SK-N-SH treated with all-trans-retinoic acid at 6 μM for 48 hours (cell line): ENCODE measurements at regions not wholly inside any gene's neighbourhood (a gene's known extent, or its start where the extent isn't known, plus 50 kb on each side); places are given as distances from the start of the nearest gene placed in this dataset.
A peak's percentile ranks its signal among the peaks of the same experiment; 100 is the strongest.

Source experiments
- ATAC-seq: fragments of 200-7000 bp; cut with Tn5 transposase; 3 replicates; pipeline ENCODE4 v1.9.1; 2020; ENCODE audit warnings: mild to moderate bottlenecking, moderate library complexity
- ARNTL ChIP-seq: fragments of 450-650 bp; formaldehyde crosslinking; IDR thresholded peaks from 2 replicates; pipeline ENCODE4 v1.5.0; 2020; ENCODE audit warnings: low read depth, mild to moderate bottlenecking, moderate library complexity, borderline replicate concordance
- BACH2 ChIP-seq: fragments of 250-450 bp; sonication (Bioruptor Pico); IDR thresholded peaks from 2 replicates; pipeline ENCODE4 v1.9.0; 2021; ENCODE audit warnings: mild to moderate bottlenecking, borderline replicate concordance
- CSDC2 ChIP-seq: fragments of 250-450 bp; sonication (Bioruptor Pico); IDR thresholded peaks from 2 replicates; pipeline ENCODE4 v1.5.0; 2020; ENCODE audit warnings: mild to moderate bottlenecking, moderate library complexity
- ESRRG ChIP-seq: fragments of 250-450 bp; sonication (Bioruptor Pico); IDR thresholded peaks from 2 replicates; pipeline ENCODE4 v1.6.1; 2021; ENCODE audit warnings: mild to moderate bottlenecking
- GLIS3 ChIP-seq: fragments of 250-450 bp; sonication (Bioruptor Pico); IDR thresholded peaks from 2 replicates; pipeline ENCODE4 v1.5.0; 2020; ENCODE audit warnings: mild to moderate bottlenecking, moderate library complexity
- ISL1 ChIP-seq: fragments of 250-450 bp; sonication (Bioruptor Pico); IDR thresholded peaks from 2 replicates; pipeline ENCODE4 v2.1.2; 2022; ENCODE audit warnings: mild to moderate bottlenecking, moderate library complexity
- OSR1 ChIP-seq: fragments of 250-450 bp; sonication (Bioruptor Pico); IDR thresholded peaks from 2 replicates; pipeline ENCODE4 v1.8.0; 2022; ENCODE audit warnings: moderate library complexity, mild to moderate bottlenecking, inconsistent platforms
- PPARA ChIP-seq: fragments of 250-450 bp; sonication (Bioruptor Pico); IDR thresholded peaks from 2 replicates; pipeline ENCODE4 v1.5.0; 2020; ENCODE audit warnings: mild to moderate bottlenecking, borderline replicate concordance
- ZC3H10 ChIP-seq: fragments of 250-450 bp; sonication (Bioruptor Pico); IDR thresholded peaks from 2 replicates; pipeline ENCODE4 v1.5.1; 2021; ENCODE audit warnings: mild to moderate bottlenecking, moderate library complexity
- ZFP3 ChIP-seq: fragments of 250-450 bp; sonication (Bioruptor Pico); IDR thresholded peaks from 2 replicates; pipeline ENCODE4 v1.5.0; 2020; ENCODE audit warnings: mild to moderate bottlenecking, moderate library complexity
- ZNF70 ChIP-seq: fragments of 450-650 bp; formaldehyde crosslinking; IDR thresholded peaks from 2 replicates; pipeline ENCODE4 v1.5.0; 2020; ENCODE audit warnings: mild to moderate bottlenecking, moderate library complexity
- ZNF8 ChIP-seq: fragments of 450-650 bp; formaldehyde crosslinking; IDR thresholded peaks from 2 replicates; pipeline ENCODE4 v1.5.0; 2020; ENCODE audit warnings: mild to moderate bottlenecking, moderate library complexity
- TF ChIP-seq, protein P1 (sequence below): fragments of 250-450 bp; sonication (Bioruptor Pico); IDR thresholded peaks from 2 replicates; pipeline ENCODE4 v1.8.0; 2021; ENCODE audit warnings: low read depth, mild to moderate bottlenecking, moderate library complexity, borderline replicate concordance
- TF ChIP-seq, protein P2 (sequence below): fragments of 250-450 bp; sonication (Bioruptor Pico); IDR thresholded peaks from 2 replicates; pipeline ENCODE4 v1.8.0; 2020; ENCODE audit warnings: mild to moderate bottlenecking, moderate library complexity, borderline replicate concordance
- TF ChIP-seq, protein P3 (sequence below): fragments of 250-450 bp; sonication (Bioruptor Pico); IDR thresholded peaks from 2 replicates; pipeline ENCODE4 v1.5.0; 2020; ENCODE audit warnings: mild to moderate bottlenecking, moderate library complexity
- TF ChIP-seq, protein P4 (sequence below): fragments of 250-450 bp; sonication (Bioruptor Pico); IDR thresholded peaks from 2 replicates; pipeline ENCODE4 v1.5.1; 2020; ENCODE audit warnings: low read depth, mild to moderate bottlenecking, moderate library complexity

DNA sequence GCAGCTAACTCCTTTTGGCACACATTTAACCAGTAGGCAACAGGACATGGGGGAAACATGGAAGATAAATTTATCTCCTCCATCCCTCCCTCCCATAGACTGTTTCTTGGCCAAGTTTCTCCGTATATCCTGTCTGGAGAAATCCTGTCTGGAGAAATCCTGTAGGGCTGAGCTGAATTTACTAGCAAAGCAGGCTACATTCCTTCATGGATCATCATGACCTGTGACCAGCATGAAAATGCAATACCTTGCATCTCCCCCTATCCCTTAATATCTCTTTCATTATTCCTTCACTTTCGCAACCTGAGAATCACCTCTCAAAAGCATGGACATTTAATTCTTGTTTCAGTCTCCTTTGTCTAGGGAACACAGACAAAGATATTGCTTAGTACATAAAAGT, 379.1 kb downstream of the PSAT1 start:
- peak; percentile 55 for ATAC-seq
- TF ChIP-seq ISL1, result no peak
- TF ChIP-seq OSR1 (CRISPR knock-in tag), result no peak
- TF ChIP-seq ZC3H10 (CRISPR knock-in tag), result no peak
- TF ChIP-seq, protein P1, sequence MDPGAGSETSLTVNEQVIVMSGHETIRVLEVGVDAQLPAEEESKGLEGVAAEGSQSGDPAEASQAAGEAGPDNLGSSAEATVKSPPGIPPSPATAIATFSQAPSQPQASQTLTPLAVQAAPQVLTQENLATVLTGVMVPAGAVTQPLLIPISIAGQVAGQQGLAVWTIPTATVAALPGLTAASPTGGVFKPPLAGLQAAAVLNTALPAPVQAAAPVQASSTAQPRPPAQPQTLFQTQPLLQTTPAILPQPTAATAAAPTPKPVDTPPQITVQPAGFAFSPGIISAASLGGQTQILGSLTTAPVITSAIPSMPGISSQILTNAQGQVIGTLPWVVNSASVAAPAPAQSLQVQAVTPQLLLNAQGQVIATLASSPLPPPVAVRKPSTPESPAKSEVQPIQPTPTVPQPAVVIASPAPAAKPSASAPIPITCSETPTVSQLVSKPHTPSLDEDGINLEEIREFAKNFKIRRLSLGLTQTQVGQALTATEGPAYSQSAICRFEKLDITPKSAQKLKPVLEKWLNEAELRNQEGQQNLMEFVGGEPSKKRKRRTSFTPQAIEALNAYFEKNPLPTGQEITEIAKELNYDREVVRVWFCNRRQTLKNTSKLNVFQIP, result no peak
- TF ChIP-seq ZNF8 (CRISPR knock-in tag), result no peak
- TF ChIP-seq, protein P2, sequence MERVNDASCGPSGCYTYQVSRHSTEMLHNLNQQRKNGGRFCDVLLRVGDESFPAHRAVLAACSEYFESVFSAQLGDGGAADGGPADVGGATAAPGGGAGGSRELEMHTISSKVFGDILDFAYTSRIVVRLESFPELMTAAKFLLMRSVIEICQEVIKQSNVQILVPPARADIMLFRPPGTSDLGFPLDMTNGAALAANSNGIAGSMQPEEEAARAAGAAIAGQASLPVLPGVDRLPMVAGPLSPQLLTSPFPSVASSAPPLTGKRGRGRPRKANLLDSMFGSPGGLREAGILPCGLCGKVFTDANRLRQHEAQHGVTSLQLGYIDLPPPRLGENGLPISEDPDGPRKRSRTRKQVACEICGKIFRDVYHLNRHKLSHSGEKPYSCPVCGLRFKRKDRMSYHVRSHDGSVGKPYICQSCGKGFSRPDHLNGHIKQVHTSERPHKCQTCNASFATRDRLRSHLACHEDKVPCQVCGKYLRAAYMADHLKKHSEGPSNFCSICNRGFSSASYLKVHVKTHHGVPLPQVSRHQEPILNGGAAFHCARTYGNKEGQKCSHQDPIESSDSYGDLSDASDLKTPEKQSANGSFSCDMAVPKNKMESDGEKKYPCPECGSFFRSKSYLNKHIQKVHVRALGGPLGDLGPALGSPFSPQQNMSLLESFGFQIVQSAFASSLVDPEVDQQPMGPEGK, result no peak
- no peak for TF ChIP-seq ZNF70 (CRISPR knock-in tag)
- TF ChIP-seq ARNTL (CRISPR knock-in tag), result no peak
- TF ChIP-seq ZFP3 (CRISPR knock-in tag), result no peak
- TF ChIP-seq, protein P3, sequence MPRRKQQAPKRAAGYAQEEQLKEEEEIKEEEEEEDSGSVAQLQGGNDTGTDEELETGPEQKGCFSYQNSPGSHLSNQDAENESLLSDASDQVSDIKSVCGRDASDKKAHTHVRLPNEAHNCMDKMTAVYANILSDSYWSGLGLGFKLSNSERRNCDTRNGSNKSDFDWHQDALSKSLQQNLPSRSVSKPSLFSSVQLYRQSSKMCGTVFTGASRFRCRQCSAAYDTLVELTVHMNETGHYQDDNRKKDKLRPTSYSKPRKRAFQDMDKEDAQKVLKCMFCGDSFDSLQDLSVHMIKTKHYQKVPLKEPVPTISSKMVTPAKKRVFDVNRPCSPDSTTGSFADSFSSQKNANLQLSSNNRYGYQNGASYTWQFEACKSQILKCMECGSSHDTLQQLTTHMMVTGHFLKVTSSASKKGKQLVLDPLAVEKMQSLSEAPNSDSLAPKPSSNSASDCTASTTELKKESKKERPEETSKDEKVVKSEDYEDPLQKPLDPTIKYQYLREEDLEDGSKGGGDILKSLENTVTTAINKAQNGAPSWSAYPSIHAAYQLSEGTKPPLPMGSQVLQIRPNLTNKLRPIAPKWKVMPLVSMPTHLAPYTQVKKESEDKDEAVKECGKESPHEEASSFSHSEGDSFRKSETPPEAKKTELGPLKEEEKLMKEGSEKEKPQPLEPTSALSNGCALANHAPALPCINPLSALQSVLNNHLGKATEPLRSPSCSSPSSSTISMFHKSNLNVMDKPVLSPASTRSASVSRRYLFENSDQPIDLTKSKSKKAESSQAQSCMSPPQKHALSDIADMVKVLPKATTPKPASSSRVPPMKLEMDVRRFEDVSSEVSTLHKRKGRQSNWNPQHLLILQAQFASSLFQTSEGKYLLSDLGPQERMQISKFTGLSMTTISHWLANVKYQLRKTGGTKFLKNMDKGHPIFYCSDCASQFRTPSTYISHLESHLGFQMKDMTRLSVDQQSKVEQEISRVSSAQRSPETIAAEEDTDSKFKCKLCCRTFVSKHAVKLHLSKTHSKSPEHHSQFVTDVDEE (CRISPR knock-in tag), result no peak

DNA sequence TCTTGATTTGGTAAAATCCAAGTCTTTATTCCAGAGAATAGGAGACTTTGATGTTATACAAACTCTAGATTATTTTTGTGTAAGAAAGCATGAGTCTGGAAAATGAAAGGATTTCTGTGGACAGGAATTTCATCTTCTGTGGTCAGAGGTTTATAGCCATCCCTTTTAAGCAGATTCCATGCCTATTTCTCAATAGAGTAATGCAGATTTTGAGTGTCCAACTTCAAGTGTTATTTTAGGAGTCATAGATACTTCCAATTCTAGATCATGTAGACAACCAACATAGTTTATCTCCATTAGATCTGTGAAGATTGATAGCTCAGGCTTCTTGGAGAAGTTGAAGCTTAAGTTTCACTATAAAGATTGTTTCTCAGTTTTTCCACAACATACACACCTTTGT, 379.7 kb downstream of the PSAT1 start:
- ATAC-seq, result peak; percentile 76
- TF ChIP-seq ESRRG (no peak), ISL1 (0 out of 2 replicates have a peak, but pooled peaks have one; percentile 30)

DNA sequence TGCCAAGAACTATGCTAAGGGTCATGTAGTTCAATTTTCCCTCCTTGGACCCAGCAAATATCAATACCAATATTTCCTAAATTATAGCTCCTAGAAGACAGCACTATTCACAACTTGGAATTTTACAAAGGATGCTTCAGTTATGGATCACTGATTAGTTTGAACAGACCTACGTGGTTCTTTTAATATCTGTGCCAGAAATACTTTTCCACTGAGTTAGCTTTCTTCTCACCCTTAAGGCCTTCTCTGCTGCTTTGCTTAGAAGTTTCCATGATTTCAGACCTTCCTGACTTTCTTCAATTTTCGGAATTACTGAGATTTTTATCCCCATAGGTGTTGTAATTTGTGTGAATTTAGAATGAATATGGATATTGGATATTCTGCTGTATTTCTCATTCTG, 380.4 kb downstream of the PSAT1 start:
- TF ChIP-seq GLIS3, result no peak
- TF ChIP-seq, protein P2, result no peak
- no peak for TF ChIP-seq ZNF70 (CRISPR knock-in tag)
- no peak for TF ChIP-seq BACH2 (CRISPR knock-in tag)
- TF ChIP-seq, protein P3 (CRISPR knock-in tag), result no peak
- no peak for TF ChIP-seq OSR1 (CRISPR knock-in tag)
- no peak for TF ChIP-seq ARNTL (CRISPR knock-in tag)
- TF ChIP-seq ISL1, result no peak
- no peak for TF ChIP-seq PPARA (CRISPR knock-in tag)
- no peak for TF ChIP-seq CSDC2 (CRISPR knock-in tag)
- TF ChIP-seq, protein P4, sequence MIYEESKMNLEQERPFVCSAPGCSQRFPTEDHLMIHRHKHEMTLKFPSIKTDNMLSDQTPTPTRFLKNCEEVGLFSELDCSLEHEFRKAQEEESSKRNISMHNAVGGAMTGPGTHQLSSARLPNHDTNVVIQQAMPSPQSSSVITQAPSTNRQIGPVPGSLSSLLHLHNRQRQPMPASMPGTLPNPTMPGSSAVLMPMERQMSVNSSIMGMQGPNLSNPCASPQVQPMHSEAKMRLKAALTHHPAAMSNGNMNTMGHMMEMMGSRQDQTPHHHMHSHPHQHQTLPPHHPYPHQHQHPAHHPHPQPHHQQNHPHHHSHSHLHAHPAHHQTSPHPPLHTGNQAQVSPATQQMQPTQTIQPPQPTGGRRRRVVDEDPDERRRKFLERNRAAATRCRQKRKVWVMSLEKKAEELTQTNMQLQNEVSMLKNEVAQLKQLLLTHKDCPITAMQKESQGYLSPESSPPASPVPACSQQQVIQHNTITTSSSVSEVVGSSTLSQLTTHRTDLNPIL (CRISPR knock-in tag), result no peak
- no peak for TF ChIP-seq ZFP3 (CRISPR knock-in tag)
- peak; percentile 50 for ATAC-seq
